Upper lobe of left lung (tissue), 6 donors: ENCODE measurements at regions not wholly inside any gene's neighbourhood (a gene's known extent, or its start where the extent isn't known, plus 50 kb on each side); places are given as distances from the start of the nearest gene placed in this dataset.

ENCODE experiments used
- ATAC-seq, 2 donors: fragments of 200-7000 bp; cut with Tn5 transposase; one replicate each; pipeline ENCODE4 v1.9.1; 2022; ENCODE audit warnings: mild to moderate bottlenecking in 2 of 2, moderate library complexity in 2 of 2; ENCODE audit not compliant: low FRiP score in 2 of 2
- DNase-seq, 2 donors: peaks; one replicate each; pipeline ENCODE4 v3.0.0-alpha.2; 2019 to 2020
- H3K27ac ChIP-seq, 4 donors: fragments of 200-600 bp; sonication (generic); one replicate each; pipeline ENCODE4 v1.5.1; 2016 to 2019
- H3K27me3 ChIP-seq, 4 donors: fragments of 200-600 bp; sonication (generic); one replicate each; pipeline ENCODE4 v1.5.1; 2017 to 2019
- H3K36me3 ChIP-seq, 4 donors: fragments of 200-600 bp; sonication (generic); one replicate each; pipeline ENCODE4 v1.5.1; 2016 to 2019
- H3K4me1 ChIP-seq, 4 donors: fragments of 200-600 bp; sonication (generic); one replicate each; pipeline ENCODE4 v1.5.1; 2018 to 2019
- H3K4me3 ChIP-seq, 4 donors: fragments of 200-600 bp; sonication (generic); one replicate each; pipeline ENCODE4 v1.5.1; 2017 to 2019; ENCODE audit warnings: mild to moderate bottlenecking in 2 of 4, moderate library complexity in 1 of 4
- H3K9me3 ChIP-seq, 4 donors: fragments of 200-600 bp; sonication (generic); one replicate each; pipeline ENCODE4 v1.5.1; 2018 to 2019
- EP300 ChIP-seq, 4 donors: sonication (generic); formaldehyde crosslinking; IDR thresholded peaks; one replicate each; pipeline ENCODE4 v1.5.1; 2017; ENCODE audit warnings: antibody characterized with exemption in 4 of 4, control low read depth in 2 of 4
- POLR2A ChIP-seq, 4 donors: fragments of 450-650 bp; IDR thresholded peaks; one replicate each; pipeline ENCODE4 v1.5.1; 2016 to 2017; ENCODE audit warnings: antibody characterized with exemption in 4 of 4, mild to moderate bottlenecking in 2 of 4
- POLR2AphosphoS5 ChIP-seq, 2 donors: sonication (generic); formaldehyde crosslinking; IDR thresholded peaks; one replicate each; pipeline ENCODE4 v1.5.1; 2017; ENCODE audit warnings: antibody characterized with exemption in 2 of 2
- WGBS, 2 donors: methylation state at CpG; one replicate each; pipeline ENCODE4 v1.1.5; 2017 to 2018; 5-methylcytosine and 5-hydroxymethylcytosine counted together
- TF ChIP-seq, protein P1 (sequence below), 6 experiments: fragments of 450-650 bp in 4 of 6; fragments of 200-600 bp in 2 of 6; sonication (generic) in 2 of 6; IDR thresholded peaks; one replicate each; pipeline ENCODE4 v1.5.1; 2016 to 2019; ENCODE audit warnings: antibody characterized with exemption in 6 of 6
- donor health status: DM: no; HTN: no; CAD: no; lungs with moderate emphysema.
- donor health status: DM: no; HTN: yes; CAD: no; lungs with severe emphysema.

DNA sequence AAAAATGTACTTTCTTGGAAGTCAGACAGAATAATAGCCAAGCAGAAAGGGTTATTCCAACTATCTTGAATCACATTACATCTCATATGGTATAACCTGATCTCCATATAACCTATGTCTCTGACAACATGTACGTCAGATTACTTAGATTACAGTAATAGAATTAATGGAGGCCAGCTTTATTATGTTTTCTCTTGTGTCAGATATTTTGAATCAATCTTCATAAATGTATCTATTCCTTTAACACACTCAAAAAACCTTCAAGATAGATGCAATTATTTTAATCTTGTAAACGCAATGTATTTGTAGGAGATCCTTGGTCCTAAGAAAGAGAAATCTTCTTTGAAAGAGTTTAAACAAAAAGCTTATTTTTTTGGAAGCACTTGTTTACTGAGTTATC, 188.4 kb upstream of the KLF12 start:
- DNase-seq (no peak), ATAC-seq (no peak)
- TF ChIP-seq, protein P1, sequence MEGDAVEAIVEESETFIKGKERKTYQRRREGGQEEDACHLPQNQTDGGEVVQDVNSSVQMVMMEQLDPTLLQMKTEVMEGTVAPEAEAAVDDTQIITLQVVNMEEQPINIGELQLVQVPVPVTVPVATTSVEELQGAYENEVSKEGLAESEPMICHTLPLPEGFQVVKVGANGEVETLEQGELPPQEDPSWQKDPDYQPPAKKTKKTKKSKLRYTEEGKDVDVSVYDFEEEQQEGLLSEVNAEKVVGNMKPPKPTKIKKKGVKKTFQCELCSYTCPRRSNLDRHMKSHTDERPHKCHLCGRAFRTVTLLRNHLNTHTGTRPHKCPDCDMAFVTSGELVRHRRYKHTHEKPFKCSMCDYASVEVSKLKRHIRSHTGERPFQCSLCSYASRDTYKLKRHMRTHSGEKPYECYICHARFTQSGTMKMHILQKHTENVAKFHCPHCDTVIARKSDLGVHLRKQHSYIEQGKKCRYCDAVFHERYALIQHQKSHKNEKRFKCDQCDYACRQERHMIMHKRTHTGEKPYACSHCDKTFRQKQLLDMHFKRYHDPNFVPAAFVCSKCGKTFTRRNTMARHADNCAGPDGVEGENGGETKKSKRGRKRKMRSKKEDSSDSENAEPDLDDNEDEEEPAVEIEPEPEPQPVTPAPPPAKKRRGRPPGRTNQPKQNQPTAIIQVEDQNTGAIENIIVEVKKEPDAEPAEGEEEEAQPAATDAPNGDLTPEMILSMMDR (IDR thresholded peaks at IDR 0.05), result no peak
- no peak for TF ChIP-seq POLR2A (IDR thresholded peaks at IDR 0.05)
- no peak for TF ChIP-seq EP300 (IDR thresholded peaks at IDR 0.05)
- no peak for TF ChIP-seq POLR2AphosphoS5 (IDR thresholded peaks at IDR 0.05)
- no peak overlapping the region for H3K27ac ChIP-seq
- 92 to 94% methylated on average over 2 of the region's 2 CpGs for WGBS, 2 donors
- no peaks in the 10 kb centered on the region for H3K4me1 ChIP-seq
- H3K9me3 ChIP-seq, result no peaks in the 10 kb centered on the region
- no peaks in the 10 kb centered on the region for H3K36me3 ChIP-seq
- H3K27me3 ChIP-seq, result no peaks in the 10 kb centered on the region
- no peak overlapping the region for H3K4me3 ChIP-seq

DNA sequence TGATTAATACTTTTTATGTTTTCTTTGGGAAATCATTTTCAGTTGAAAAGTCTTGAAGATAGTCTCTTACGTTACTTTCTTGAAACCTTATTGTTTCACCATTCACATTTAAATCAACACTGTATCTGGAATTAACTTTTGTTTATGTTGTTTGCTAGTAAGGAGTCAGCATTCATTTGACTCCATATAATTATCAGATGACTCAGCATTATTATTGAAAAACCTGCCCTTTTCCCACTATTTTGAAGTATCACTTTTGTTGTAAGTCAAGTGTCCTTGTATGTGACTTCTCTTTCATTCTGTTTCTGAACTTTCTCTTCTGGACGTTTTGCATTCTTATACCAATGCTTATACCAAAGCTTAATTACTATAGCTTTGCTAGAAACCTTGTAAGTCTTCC, 186.1 kb upstream of the KLF12 start:
- Histone ChIP-seq H3K4me3 (no peak overlapping the region), H3K9me3 (no peaks in the 10 kb centered on the region), H3K27ac (no peak overlapping the region), H3K4me1 (no peaks in the 10 kb centered on the region), H3K36me3 (no peaks in the 10 kb centered on the region), H3K27me3 (no peaks in the 10 kb centered on the region)
- ATAC-seq, result no peak
- no peak for DNase-seq
- WGBS, 2 donors, result 73 to 79% methylated on average over 2 of the region's 2 CpGs
- no peak for TF ChIP-seq POLR2A (IDR thresholded peaks at IDR 0.05)
- no peak for TF ChIP-seq POLR2AphosphoS5 (IDR thresholded peaks at IDR 0.05)
- TF ChIP-seq, protein P1 (IDR thresholded peaks at IDR 0.05), result no peak
- TF ChIP-seq EP300 (IDR thresholded peaks at IDR 0.05), result no peak

DNA sequence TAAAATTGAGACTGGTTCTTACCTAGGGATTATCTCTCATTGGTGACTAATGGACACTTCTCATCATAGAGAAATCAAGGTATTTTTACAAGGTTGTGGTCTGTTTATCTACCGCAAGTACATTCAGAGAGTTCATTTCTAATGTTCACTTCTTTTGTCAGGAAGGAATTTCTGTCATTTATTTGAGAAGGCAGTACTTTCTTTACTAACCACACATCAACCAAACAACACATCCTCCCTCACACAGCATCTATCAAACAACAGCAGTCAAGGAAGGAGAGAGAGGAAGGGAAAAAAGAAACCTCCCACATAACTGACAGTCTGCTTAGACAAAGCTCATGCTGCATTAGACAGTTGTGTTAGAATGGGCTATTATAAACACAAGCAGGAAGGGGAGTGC, 182.3 kb upstream of the KLF12 start:
- Histone ChIP-seq H3K4me1 (no peaks in the 10 kb centered on the region), H3K27me3 (no peaks in the 10 kb centered on the region)
- TF ChIP-seq EP300 (IDR thresholded peaks at IDR 0.05) (no peak), POLR2AphosphoS5 (IDR thresholded peaks at IDR 0.05) (no peak), POLR2A (IDR thresholded peaks at IDR 0.05) (no peak)
- TF ChIP-seq, protein P1 (IDR thresholded peaks at IDR 0.05), result no peak

DNA sequence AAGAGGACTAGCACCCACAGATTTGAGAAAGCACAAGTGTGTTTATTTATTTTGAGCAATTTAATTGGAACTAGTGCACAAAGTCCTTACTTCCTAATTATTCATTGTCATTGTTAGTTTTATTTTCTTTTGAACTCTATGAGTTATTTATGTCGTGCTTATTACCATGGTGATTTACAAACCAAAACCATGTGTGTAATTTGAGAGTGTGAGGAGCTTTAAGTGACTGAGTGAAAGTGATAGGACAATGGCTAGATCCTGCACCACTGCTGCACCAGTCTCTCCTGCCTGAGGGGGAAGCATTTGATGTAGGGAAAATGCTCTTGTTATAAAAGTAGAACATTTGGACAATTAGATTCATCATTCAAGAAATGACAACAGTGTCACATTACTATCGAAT, 172.3 kb upstream of the KLF12 start:
- no peaks in the 10 kb centered on the region for H3K4me1 ChIP-seq
- DNase-seq (no peak), ATAC-seq (no peak)
- no peak for TF ChIP-seq EP300 (IDR thresholded peaks at IDR 0.05)
- TF ChIP-seq POLR2A (IDR thresholded peaks at IDR 0.05), result no peak
- TF ChIP-seq, protein P1 (IDR thresholded peaks at IDR 0.05), result no peak
- TF ChIP-seq POLR2AphosphoS5 (IDR thresholded peaks at IDR 0.05), result no peak
- no peak overlapping the region for H3K27ac ChIP-seq
- no peak overlapping the region for H3K4me3 ChIP-seq
- H3K9me3 ChIP-seq, result no peaks in the 10 kb centered on the region
- no peaks in the 10 kb centered on the region for H3K27me3 ChIP-seq
- WGBS, 2 donors, result 39 to 40% methylated on average over 2 of the region's 2 CpGs
- H3K36me3 ChIP-seq, result no peaks in the 10 kb centered on the region

More for the DNA sequence above, 182.3 kb upstream of the KLF12 start:
- DNase-seq (no peak), ATAC-seq (no peak)
- 52 to 68% methylated on average over 1 of the region's 1 CpG for WGBS, 2 donors
- Histone ChIP-seq H3K27ac (no peak overlapping the region), H3K4me3 (no peak overlapping the region), H3K9me3 (no peaks in the 10 kb centered on the region), H3K36me3 (no peaks in the 10 kb centered on the region)

DNA sequence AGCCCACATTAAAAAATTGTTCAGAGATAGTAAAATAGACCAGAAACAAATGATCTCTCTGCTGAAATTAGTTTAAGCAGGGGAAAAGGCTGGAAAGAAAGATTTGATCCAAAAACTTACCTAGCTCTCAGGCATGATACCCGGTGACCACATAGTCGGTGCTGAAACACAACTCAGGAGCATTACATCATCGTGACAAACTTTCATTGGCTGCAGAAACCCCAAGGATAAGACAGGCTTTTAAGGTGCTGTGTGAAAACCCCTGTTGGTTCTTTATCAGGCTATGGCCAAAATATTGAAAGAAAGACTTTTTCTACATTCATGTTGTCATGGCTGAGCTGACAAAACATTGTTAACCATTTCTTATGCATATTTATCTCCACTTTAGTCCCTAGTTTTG, 171.7 kb upstream of the KLF12 start:
- TF ChIP-seq, protein P1 (IDR thresholded peaks at IDR 0.05), result no peak
- no peak for TF ChIP-seq POLR2A (IDR thresholded peaks at IDR 0.05)
- TF ChIP-seq EP300 (IDR thresholded peaks at IDR 0.05), result no peak
- no peak for TF ChIP-seq POLR2AphosphoS5 (IDR thresholded peaks at IDR 0.05)
- 35 to 46% methylated on average over 3 of the region's 3 CpGs for WGBS, 2 donors
- Histone ChIP-seq H3K27ac (no peak overlapping the region), H3K36me3 (no peaks in the 10 kb centered on the region), H3K4me1 (no peaks in the 10 kb centered on the region), H3K4me3 (no peak overlapping the region), H3K9me3 (no peaks in the 10 kb centered on the region), H3K27me3 (no peaks in the 10 kb centered on the region)
- ATAC-seq (no peak), DNase-seq (no peak)
